Type B pancreatic cell (in vitro differentiated cells): ENCODE measurements at regions not wholly inside any gene's neighbourhood (a gene's known extent, or its start where the extent isn't known, plus 50 kb on each side); places are given as distances from the start of the nearest gene placed in this dataset.

Source experiments
- DNase-seq: peaks from one replicate; pipeline ENCODE4 v3.0.0; 2021; ENCODE audit warnings: mixed read lengths; ENCODE audit not compliant: unreplicated experiment; ENCODE audit errors: extremely low spot score
- H3K27ac Mint-ChIP-seq: 2 replicates; pipeline ENCODE4 v1.8.0; 2021; ENCODE audit warnings: mild to moderate bottlenecking, mixed read lengths
- H3K27me3 Mint-ChIP-seq: 2 replicates; pipeline ENCODE4 v1.8.0; 2021; ENCODE audit warnings: mixed read lengths
- H3K36me3 Mint-ChIP-seq: 2 replicates; pipeline ENCODE4 v1.8.0; 2021; ENCODE audit warnings: mixed read lengths
- H3K4me1 Mint-ChIP-seq: one replicate; pipeline ENCODE4 v1.8.0; 2021; ENCODE audit warnings: mixed read lengths; ENCODE audit not compliant: unreplicated experiment
- H3K4me3 Mint-ChIP-seq: 2 replicates; pipeline ENCODE4 v1.8.0; 2021; ENCODE audit warnings: mild to moderate bottlenecking, mixed read lengths
- H3K9me3 Mint-ChIP-seq: 2 replicates; pipeline ENCODE4 v1.8.0; 2021; ENCODE audit warnings: mixed read lengths
- TF ChIP-seq, protein P1 (sequence below): fragments of 200-600 bp; sonication (generic); conservative IDR thresholded peaks from 2 replicates; pipeline ENCODE4 v1.5.0; 2021; ENCODE audit warnings: antibody characterized with exemption, mild to moderate bottlenecking

DNA sequence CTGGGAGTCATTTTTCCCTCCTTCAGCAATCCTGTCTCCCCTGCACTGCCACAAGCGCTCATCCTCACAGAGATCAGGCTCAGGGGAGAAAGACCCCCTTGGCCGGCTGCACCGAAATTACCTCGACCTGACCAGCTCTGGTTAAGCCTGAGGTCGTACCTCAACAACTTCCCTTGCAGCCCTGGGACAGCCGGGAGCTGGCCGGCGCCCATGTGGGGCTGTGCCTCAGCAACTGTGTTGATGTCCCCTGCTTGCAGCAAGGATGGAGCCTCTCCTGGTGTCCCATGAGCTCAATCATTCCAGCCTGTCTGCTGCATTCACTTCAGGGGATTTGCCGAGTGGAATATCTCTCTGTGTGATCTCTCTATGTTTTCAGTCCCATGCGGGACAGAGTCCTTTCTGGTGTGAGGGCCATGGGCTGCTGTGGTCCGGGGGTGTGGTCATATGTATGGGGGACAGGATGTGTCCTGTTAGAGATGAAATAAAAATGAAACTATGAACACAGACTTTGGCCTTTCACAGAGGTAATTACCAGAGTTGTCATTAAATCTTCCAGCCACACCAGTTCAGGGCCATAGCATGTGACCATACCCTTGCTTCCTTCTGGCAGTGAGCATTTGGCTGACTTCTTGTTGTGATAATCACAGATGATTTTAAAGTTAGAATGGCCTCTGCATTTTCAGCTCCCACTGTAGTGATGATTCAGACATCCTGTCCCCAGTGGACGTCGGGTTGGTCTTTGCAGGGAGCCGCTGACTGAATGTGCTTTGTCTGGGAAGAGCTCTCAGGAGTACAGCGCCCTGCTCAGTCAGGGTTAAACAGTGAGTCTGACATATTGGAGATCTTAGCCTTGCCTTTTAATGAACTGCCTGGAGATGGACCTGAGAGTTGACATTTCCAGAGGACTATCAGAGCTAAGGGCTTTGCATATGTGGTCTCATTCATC, 405.9 kb downstream of the AACS start:
- TF ChIP-seq, protein P1, sequence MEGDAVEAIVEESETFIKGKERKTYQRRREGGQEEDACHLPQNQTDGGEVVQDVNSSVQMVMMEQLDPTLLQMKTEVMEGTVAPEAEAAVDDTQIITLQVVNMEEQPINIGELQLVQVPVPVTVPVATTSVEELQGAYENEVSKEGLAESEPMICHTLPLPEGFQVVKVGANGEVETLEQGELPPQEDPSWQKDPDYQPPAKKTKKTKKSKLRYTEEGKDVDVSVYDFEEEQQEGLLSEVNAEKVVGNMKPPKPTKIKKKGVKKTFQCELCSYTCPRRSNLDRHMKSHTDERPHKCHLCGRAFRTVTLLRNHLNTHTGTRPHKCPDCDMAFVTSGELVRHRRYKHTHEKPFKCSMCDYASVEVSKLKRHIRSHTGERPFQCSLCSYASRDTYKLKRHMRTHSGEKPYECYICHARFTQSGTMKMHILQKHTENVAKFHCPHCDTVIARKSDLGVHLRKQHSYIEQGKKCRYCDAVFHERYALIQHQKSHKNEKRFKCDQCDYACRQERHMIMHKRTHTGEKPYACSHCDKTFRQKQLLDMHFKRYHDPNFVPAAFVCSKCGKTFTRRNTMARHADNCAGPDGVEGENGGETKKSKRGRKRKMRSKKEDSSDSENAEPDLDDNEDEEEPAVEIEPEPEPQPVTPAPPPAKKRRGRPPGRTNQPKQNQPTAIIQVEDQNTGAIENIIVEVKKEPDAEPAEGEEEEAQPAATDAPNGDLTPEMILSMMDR = no peak
- Mint-ChIP-seq H3K27me3 (peaks cover 8% of the 10 kb centered on the region), H3K27ac (no peak overlapping the region), H3K4me1 (no peaks in the 10 kb centered on the region), H3K4me3 (no peak overlapping the region), H3K9me3 (no peaks in the 10 kb centered on the region), H3K36me3 (no peaks in the 10 kb centered on the region)
- DNase-seq = no peak

GRCh38 chr12:125473501-125473900, 408.3 kb downstream of the AACS start:
- Mint-ChIP-seq H3K4me1 (no peaks in the 10 kb centered on the region), H3K9me3 (no peaks in the 10 kb centered on the region), H3K4me3 (no peak overlapping the region), H3K27ac (no peak overlapping the region), H3K36me3 (no peaks in the 10 kb centered on the region), H3K27me3 (peaks cover 8% of the 10 kb centered on the region)
- no peak for DNase-seq
- TF ChIP-seq, protein P1 = no peak

GRCh38 chr12:125487336-125487735, 422.1 kb downstream of the AACS start:
- Mint-ChIP-seq H3K36me3 (no peaks in the 10 kb centered on the region), H3K4me1 (peaks cover 3% of the 10 kb centered on the region), H3K27ac (no peak overlapping the region), H3K27me3 (no peaks in the 10 kb centered on the region), H3K9me3 (no peaks in the 10 kb centered on the region), H3K4me3 (no peak overlapping the region)
- DNase-seq = no peak
- TF ChIP-seq, protein P1 = no peak

GRCh38 chr12:125491553-125491952, 426.3 kb downstream of the AACS start:
- Mint-ChIP-seq H3K36me3 (no peaks in the 10 kb centered on the region), H3K27me3 (no peaks in the 10 kb centered on the region), H3K4me1 (peaks cover 8% of the 10 kb centered on the region), H3K27ac (no peak overlapping the region), H3K9me3 (peaks cover 5% of the 10 kb centered on the region), H3K4me3 (peak overlapping the region; percentile 34)
- no peak for DNase-seq
- TF ChIP-seq, protein P1 = no peak

- Mint-ChIP-seq H3K36me3 (no peaks in the 10 kb centered on the region), H3K27ac (no peak overlapping the region), H3K27me3 (no peaks in the 10 kb centered on the region), H3K4me3 (no peak overlapping the region), H3K9me3 (peaks cover 5% of the 10 kb centered on the region), H3K4me1 (peaks cover 8% of the 10 kb centered on the region)
- TF ChIP-seq, protein P1 = no peak
- DNase-seq = no peak
Measured at GRCh38 chr12:125492354-125493270, 427.4 kb downstream of the AACS start.
